ENCODE measurements at regions not wholly inside any gene's neighbourhood (a gene's known extent, or its start where the extent isn't known, plus 50 kb on each side); places are given as distances from the start of the nearest gene placed in this dataset.

DNA sequence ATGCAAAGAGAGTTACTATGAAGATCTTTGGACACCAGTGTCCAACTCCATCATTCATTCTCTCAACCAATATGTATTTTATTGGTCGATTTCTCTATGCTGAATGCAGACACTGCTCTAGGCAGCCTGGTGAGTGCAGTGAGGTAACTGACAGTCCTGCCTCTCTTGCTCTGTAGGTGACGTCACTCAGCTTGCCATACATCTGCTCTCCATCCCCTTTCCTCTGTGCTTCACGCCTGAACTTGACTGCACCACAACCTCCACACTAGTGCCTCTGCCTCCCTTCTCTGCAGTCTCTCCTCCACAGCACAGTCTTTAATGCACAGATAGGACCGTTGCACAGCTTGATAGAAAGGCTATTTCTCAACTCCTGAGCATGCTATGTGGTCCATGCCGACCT, 344.9 kb upstream of the NOCT start:
- H3K27ac Mint-ChIP-seq: no peak overlapping the region

DNA sequence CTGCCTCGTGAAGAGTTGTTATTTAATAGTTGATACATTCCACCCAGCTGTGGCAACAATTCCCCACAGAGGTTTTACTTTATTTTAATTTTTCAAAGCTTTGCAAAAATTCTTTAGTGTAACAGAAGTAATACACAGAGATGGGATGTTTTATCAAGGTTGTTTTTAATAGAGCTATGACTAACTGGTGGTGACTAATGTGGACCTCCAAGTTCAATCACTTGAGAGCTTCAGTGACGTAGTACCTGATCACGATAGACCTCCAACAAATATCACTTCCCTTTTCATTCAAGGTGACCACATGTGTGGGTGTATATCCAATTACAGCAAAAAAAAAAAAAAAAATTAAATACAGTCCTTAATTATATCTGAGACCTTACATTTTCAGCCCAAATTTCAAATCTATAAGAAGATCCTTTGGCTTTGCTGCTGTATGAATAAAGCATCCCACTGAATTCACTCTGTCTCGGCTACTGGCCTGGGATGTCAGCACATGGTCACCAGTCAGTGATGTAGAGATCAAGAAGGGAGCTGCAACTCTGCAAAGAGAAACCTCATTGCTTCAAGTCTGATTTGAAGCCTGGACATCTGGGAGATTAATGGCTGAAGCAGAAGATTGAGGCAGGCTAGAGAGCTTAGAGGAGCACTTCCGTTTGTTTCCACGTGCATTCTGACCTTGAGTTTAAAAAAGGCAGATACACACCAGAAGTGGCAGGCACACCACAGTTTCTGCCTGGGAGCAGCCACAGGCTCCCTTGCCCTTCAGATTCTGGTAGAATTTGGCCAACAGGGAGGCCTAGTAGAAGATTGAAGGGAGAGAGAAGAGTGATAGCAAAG, 345.9 kb upstream of the NOCT start:
- Mint-ChIP-seq H3K36me3 (peaks cover 4% of the 10 kb centered on the region), H3K9me3 (peaks cover 11% of the 10 kb centered on the region), H3K4me1 (ENCODE audit: unreplicated experiment) (peaks cover 27% of the 10 kb centered on the region), H3K27me3 (peaks cover 6% of the 10 kb centered on the region), H3K4me3 (no peak overlapping the region), H3K27ac (no peak overlapping the region)
- TF ChIP-seq, protein P1, sequence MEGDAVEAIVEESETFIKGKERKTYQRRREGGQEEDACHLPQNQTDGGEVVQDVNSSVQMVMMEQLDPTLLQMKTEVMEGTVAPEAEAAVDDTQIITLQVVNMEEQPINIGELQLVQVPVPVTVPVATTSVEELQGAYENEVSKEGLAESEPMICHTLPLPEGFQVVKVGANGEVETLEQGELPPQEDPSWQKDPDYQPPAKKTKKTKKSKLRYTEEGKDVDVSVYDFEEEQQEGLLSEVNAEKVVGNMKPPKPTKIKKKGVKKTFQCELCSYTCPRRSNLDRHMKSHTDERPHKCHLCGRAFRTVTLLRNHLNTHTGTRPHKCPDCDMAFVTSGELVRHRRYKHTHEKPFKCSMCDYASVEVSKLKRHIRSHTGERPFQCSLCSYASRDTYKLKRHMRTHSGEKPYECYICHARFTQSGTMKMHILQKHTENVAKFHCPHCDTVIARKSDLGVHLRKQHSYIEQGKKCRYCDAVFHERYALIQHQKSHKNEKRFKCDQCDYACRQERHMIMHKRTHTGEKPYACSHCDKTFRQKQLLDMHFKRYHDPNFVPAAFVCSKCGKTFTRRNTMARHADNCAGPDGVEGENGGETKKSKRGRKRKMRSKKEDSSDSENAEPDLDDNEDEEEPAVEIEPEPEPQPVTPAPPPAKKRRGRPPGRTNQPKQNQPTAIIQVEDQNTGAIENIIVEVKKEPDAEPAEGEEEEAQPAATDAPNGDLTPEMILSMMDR (conservative IDR thresholded peaks at IDR 0.05): no peak
- no peak for DNase-seq (ENCODE audit: extremely low spot score, unreplicated experiment)

More for the DNA sequence above, 344.9 kb upstream of the NOCT start:
- peaks cover 14% of the 10 kb centered on the region for H3K9me3 Mint-ChIP-seq
- no peak for DNase-seq (ENCODE audit: extremely low spot score, unreplicated experiment)
- TF ChIP-seq, protein P1 (conservative IDR thresholded peaks at IDR 0.05): no peak
- H3K27me3 Mint-ChIP-seq: peaks cover 6% of the 10 kb centered on the region
- peaks cover 35% of the 10 kb centered on the region for H3K4me1 Mint-ChIP-seq (ENCODE audit: unreplicated experiment)
- H3K4me3 Mint-ChIP-seq: no peak overlapping the region
- H3K36me3 Mint-ChIP-seq: peaks cover 4% of the 10 kb centered on the region

DNA sequence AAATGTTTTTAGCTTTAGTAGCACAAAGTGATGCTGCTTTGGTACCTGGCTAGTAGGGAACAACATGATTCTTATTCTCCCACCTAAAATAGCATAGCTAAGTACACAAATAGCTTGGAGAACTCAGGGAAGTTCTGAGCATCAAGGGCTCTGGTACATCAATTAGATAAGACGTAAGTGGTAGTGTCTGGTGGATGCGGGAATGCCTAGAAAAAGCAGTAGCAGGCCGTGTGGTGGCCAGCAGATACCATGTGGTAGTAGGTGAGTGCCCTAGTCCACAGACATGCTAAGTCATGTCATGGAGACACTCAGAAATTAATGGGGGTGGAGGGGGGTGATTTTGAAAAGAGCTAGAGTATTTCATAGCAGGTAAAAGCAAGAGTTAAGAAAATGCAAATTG, 347.3 kb upstream of the NOCT start:
- H3K4me3 Mint-ChIP-seq: no peak overlapping the region
- H3K27me3 Mint-ChIP-seq: peaks cover 6% of the 10 kb centered on the region
- peaks cover 21% of the 10 kb centered on the region for H3K4me1 Mint-ChIP-seq (ENCODE audit: unreplicated experiment)
- peaks cover 4% of the 10 kb centered on the region for H3K36me3 Mint-ChIP-seq
- TF ChIP-seq, protein P1 (conservative IDR thresholded peaks at IDR 0.05): no peak
- no peak for DNase-seq (ENCODE audit: extremely low spot score, unreplicated experiment)
- H3K9me3 Mint-ChIP-seq: peaks cover 11% of the 10 kb centered on the region
- no peak overlapping the region for H3K27ac Mint-ChIP-seq

DNA sequence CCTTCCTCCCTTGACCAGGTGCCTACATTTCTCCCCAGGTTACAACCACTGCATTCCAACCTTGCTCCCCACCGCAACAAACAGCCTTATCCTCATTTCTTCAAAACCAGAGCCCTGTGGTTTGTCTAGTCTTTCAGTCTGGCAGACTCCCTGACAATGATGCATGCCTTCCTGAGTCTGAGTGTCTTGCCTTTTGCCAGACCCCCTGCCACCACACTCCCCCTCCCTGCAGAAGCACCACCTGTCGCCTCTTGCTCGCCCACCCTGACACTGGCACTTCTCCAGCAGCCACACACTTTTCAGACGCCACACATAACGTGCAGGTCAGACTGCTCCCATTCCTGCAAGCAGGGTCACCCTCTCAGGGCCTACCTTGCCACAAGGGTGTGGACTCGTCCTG, 349.2 kb upstream of the NOCT start:
- Mint-ChIP-seq H3K27me3 (peaks cover 6% of the 10 kb centered on the region), H3K36me3 (peaks cover 4% of the 10 kb centered on the region), H3K4me3 (no peak overlapping the region), H3K27ac (no peak overlapping the region), H3K4me1 (ENCODE audit: unreplicated experiment) (peaks cover 12% of the 10 kb centered on the region), H3K9me3 (peaks cover 11% of the 10 kb centered on the region)
- no peak for DNase-seq (ENCODE audit: extremely low spot score, unreplicated experiment)
- TF ChIP-seq, protein P1 (conservative IDR thresholded peaks at IDR 0.05): no peak

DNA sequence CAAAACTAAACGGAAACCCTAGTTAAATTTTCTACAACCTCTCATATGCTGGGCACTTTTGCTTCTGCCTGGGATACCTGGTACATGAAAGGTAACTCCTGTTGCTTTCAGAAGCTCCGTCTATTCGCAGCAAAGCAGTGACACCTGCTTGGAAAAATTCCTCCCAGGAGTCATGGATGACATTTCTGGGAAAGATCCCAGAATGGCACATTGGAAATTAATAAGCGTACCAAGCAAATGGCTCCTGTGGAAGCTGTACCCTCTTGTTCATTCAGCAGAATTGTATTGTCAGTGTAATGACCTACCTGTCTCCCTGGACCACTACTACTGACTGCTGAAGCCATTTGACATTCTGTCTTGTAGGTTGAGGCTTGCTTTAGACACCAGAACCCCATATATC, 349.7 kb upstream of the NOCT start:
- H3K27me3 Mint-ChIP-seq: peaks cover 2% of the 10 kb centered on the region
- peaks cover 7% of the 10 kb centered on the region for H3K9me3 Mint-ChIP-seq
- no peak for DNase-seq (ENCODE audit: extremely low spot score, unreplicated experiment)
- TF ChIP-seq, protein P1 (conservative IDR thresholded peaks at IDR 0.05): no peak
- peaks cover 2% of the 10 kb centered on the region for H3K36me3 Mint-ChIP-seq
- H3K4me3 Mint-ChIP-seq: no peak overlapping the region
- peaks cover 7% of the 10 kb centered on the region for H3K4me1 Mint-ChIP-seq (ENCODE audit: unreplicated experiment)
- H3K27ac Mint-ChIP-seq: no peak overlapping the region

Measured in type B pancreatic cell (in vitro differentiated cells).